HS-27A (cell line): ENCODE measurements at regions not wholly inside any gene's neighbourhood (a gene's known extent, or its start where the extent isn't known, plus 50 kb on each side); places are given as distances from the start of the nearest gene placed in this dataset.

Experiments
- DNase-seq: peaks from one replicate; pipeline ENCODE4 v3.0.0-alpha.2; 2012; ENCODE audit warnings: low read depth, missing footprints

GRCh38 chr3:109532257-109533216 is 195.2 kb upstream of the DPPA4 start:
- peak; percentile 74 for DNase-seq

GRCh38 chr3:109545746-109546145 is 208.4 kb upstream of the DPPA4 start:
- DNase-seq: no peak

- no peak for DNase-seq
Measured at GRCh38 chr3:109548192-109548938, 211.0 kb upstream of the DPPA4 start.

GRCh38 chr3:109553591-109554371 is 216.4 kb upstream of the DPPA4 start:
- peak; percentile 61 for DNase-seq

- no peak for DNase-seq
Measured at GRCh38 chr3:109559389-109559788, 222.0 kb upstream of the DPPA4 start.

GRCh38 chr3:109563149-109563548 is 225.8 kb upstream of the DPPA4 start:
- no peak for DNase-seq

- no peak for DNase-seq
Measured at GRCh38 chr3:109569135-109569846, 231.9 kb upstream of the DPPA4 start.

- DNase-seq: no peak
Measured at GRCh38 chr3:109570408-109570807, 233.1 kb upstream of the DPPA4 start.

GRCh38 chr3:109572301-109572700 is 235.0 kb upstream of the DPPA4 start:
- DNase-seq: no peak

- DNase-seq: no peak
Measured at GRCh38 chr3:109596991-109597390, 259.6 kb upstream of the DPPA4 start.

- no peak for DNase-seq
Measured at GRCh38 chr3:109597444-109597843, 260.1 kb upstream of the DPPA4 start.

- no peak for DNase-seq
Measured at GRCh38 chr3:109607897-109608296, 270.6 kb upstream of the DPPA4 start.

GRCh38 chr3:109608574-109608973 is 271.2 kb upstream of the DPPA4 start:
- no peak for DNase-seq

GRCh38 chr3:109618766-109619378 is 281.5 kb upstream of the DPPA4 start:
- DNase-seq: no peak

GRCh38 chr3:109631897-109632296 is 294.6 kb upstream of the DPPA4 start:
- DNase-seq: no peak

- no peak for DNase-seq
Measured at GRCh38 chr3:109640146-109640652, 302.9 kb upstream of the DPPA4 start.

- DNase-seq: no peak
Measured at GRCh38 chr3:109642025-109642424, 304.7 kb upstream of the DPPA4 start.

GRCh38 chr3:109643590-109643989 is 306.2 kb upstream of the DPPA4 start:
- peak; percentile 58 for DNase-seq

GRCh38 chr3:109644332-109644731 is 307.0 kb upstream of the DPPA4 start:
- DNase-seq: no peak

GRCh38 chr3:109644746-109645145 is 307.4 kb upstream of the DPPA4 start:
- no peak for DNase-seq

- no peak for DNase-seq
Measured at GRCh38 chr3:109648027-109648426, 310.7 kb upstream of the DPPA4 start.
